ENCODE measurements at regions not wholly inside any gene's neighbourhood (a gene's known extent, or its start where the extent isn't known, plus 50 kb on each side); places are given as distances from the start of the nearest gene placed in this dataset.

GRCh38 chr2:42844901-42845821, 52.8 kb upstream of the HAAO start:
- no TSS peak for BruUV-seq (replicated peaks)
- no peaks in the 10 kb centered on the region for H3K36me3 ChIP-seq (ENCODE audit: low read depth)
- H3K27me3 ChIP-seq (ENCODE audit: insufficient read depth, low read depth), result no peaks in the 10 kb centered on the region
- no peak for TF ChIP-seq CTCF (conservative IDR thresholded peaks at IDR 0.05)
- TF ChIP-seq EZH2 (IDR thresholded peaks at IDR 0.05; ENCODE audit: low read depth), result no peak
- intact Hi-C loops (cut with micrococcal nuclease; ENCODE audit: unreplicated experiment), result no loop called here
- no peak overlapping the region for H2AFZ ChIP-seq
- H3K4me1 ChIP-seq (replicated peaks; ENCODE audit: insufficient read depth), result no peaks in the 10 kb centered on the region
- no peak for DNase-seq
- no peaks in the 10 kb centered on the region for H4K20me1 ChIP-seq (ENCODE audit: insufficient read depth)
- no peak overlapping the region for H3K27ac ChIP-seq
- H3F3A ChIP-seq (ENCODE audit: insufficient read depth, low read depth), result no peaks in the 10 kb centered on the region
- no peak overlapping the region for H3K4me3 ChIP-seq
- H3K4me2 ChIP-seq, result no peak overlapping the region
- no peaks in the 10 kb centered on the region for H3K9me3 ChIP-seq (ENCODE audit: insufficient read depth, low read depth)
- CTCF ChIA-PET, result interaction anchor here (0.5 to 0.6 kb wide), 4 partner anchors 32 to 132 kb away, joined by 3 to 17 read pairs (median 4); no protein-coding TSS in a partner anchor
- H3K9me2 ChIP-seq (ENCODE audit: insufficient read depth), result no peaks in the 10 kb centered on the region
- H3K79me2 ChIP-seq (ENCODE audit: low read depth), result no peaks in the 10 kb centered on the region
- POLR2A ChIA-PET (ENCODE audit: unreplicated experiment), result interaction anchor here (0.7 kb wide), 1 partner anchor 83 kb away, joined by 6 read pairs; no protein-coding TSS in a partner anchor

GRCh38 chr2:42844366-42844765, 52.0 kb upstream of the HAAO start:
- CTCF ChIA-PET, result no interaction called here
- no peaks in the 10 kb centered on the region for H3K36me3 ChIP-seq (ENCODE audit: low read depth)
- H3F3A ChIP-seq (ENCODE audit: insufficient read depth, low read depth), result no peaks in the 10 kb centered on the region

GRCh38 chr2:42843611-42844010, 51.2 kb upstream of the HAAO start:
- TF ChIP-seq CTCF (conservative IDR thresholded peaks at IDR 0.05), result no peak
- TF ChIP-seq EZH2 (IDR thresholded peaks at IDR 0.05; ENCODE audit: low read depth), result no peak
- intact Hi-C loops (cut with micrococcal nuclease; ENCODE audit: unreplicated experiment), result no loop called here
- no peak overlapping the region for H2AFZ ChIP-seq
- no peaks in the 10 kb centered on the region for H3K27me3 ChIP-seq (ENCODE audit: insufficient read depth, low read depth)
- ChIA-PET CTCF (no interaction called here), POLR2A (ENCODE audit: unreplicated experiment) (no interaction called here)
- no peak for DNase-seq
- H3K4me1 ChIP-seq (replicated peaks; ENCODE audit: insufficient read depth), result no peaks in the 10 kb centered on the region
- no peaks in the 10 kb centered on the region for H3F3A ChIP-seq (ENCODE audit: insufficient read depth, low read depth)
- H3K27ac ChIP-seq, result no peak overlapping the region
- H4K20me1 ChIP-seq (ENCODE audit: insufficient read depth), result no peaks in the 10 kb centered on the region
- no peaks in the 10 kb centered on the region for H3K79me2 ChIP-seq (ENCODE audit: low read depth)
- no peak overlapping the region for H3K4me2 ChIP-seq
- H3K36me3 ChIP-seq (ENCODE audit: low read depth), result no peaks in the 10 kb centered on the region
- H3K9me3 ChIP-seq (ENCODE audit: insufficient read depth, low read depth), result no peaks in the 10 kb centered on the region
- H3K9me2 ChIP-seq (ENCODE audit: insufficient read depth), result no peaks in the 10 kb centered on the region
- no peak overlapping the region for H3K4me3 ChIP-seq
- BruUV-seq (replicated peaks), result no TSS peak

More at GRCh38 chr2:42844366-42844765, 52.0 kb upstream of the HAAO start:
- no peak for TF ChIP-seq EZH2 (IDR thresholded peaks at IDR 0.05; ENCODE audit: low read depth)
- no peak for TF ChIP-seq CTCF (conservative IDR thresholded peaks at IDR 0.05)
- DNase-seq, result no peak
- Histone ChIP-seq H3K9me3 (ENCODE audit: insufficient read depth, low read depth) (no peaks in the 10 kb centered on the region), H3K9me2 (ENCODE audit: insufficient read depth) (no peaks in the 10 kb centered on the region), H4K20me1 (ENCODE audit: insufficient read depth) (no peaks in the 10 kb centered on the region), H3K27me3 (ENCODE audit: insufficient read depth, low read depth) (no peaks in the 10 kb centered on the region), H3K4me1 (replicated peaks; ENCODE audit: insufficient read depth) (no peaks in the 10 kb centered on the region), H3K79me2 (ENCODE audit: low read depth) (no peaks in the 10 kb centered on the region), H3K4me2 (no peak overlapping the region), H2AFZ (no peak overlapping the region), H3K27ac (no peak overlapping the region), H3K4me3 (no peak overlapping the region)
- no TSS peak for BruUV-seq (replicated peaks)
- intact Hi-C loops (cut with micrococcal nuclease; ENCODE audit: unreplicated experiment), result no loop called here
- POLR2A ChIA-PET (ENCODE audit: unreplicated experiment), result no interaction called here

Data from PC-9 (cell line).